ENCODE measurements at regions not wholly inside any gene's neighbourhood (a gene's known extent, or its start where the extent isn't known, plus 50 kb on each side); places are given as distances from the start of the nearest gene placed in this dataset.
"Not testable (repeated sequence)": the region's sequence is repeated elsewhere in the genome, so short reads cannot be mapped to it uniquely, and the experiment has no call there.

DNA sequence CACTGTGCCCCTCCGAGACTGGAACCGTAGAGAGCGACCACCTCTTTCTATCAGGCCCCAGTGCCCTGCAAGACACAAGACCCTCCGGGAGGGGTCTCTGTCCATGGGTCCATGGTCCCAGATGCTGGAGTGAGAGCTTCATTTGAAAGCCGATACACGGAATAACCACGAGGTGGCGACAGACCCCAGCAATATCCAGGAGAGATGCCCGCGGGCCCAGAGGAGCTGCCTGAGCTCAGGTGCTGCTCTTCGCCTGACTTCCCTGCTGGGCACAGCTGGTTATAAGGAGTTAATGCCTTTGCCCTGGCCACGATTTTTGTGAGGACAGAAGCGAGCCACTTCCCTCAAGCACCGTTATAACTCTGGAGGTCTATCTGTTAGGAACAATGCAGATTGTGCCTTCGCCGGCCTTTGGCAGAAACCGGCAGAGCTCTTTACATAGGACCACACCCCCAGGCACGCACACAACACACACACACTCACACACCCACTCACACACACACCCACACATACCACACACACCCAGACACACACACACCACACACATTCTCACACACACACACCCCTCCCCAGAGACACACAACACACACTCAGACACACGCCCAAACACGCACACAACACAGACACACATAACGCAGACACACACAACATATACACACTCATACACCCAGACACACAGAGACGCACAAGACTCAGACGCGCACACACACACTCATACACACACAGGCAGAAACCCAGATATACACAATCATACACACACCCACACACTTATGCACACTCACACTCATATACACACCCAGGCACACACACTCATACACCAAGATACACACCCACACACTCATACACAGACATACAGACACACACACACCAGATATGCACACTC is 436.4 kb downstream of the SOX9 start:
- DNase-seq (ENCODE audit: low read depth) = peak; percentile 10

GRCh38 chr17:72558971-72559476 is 438.2 kb downstream of the SOX9 start:
- DNase-seq (ENCODE audit: low read depth) = no peak

- DNase-seq (ENCODE audit: low read depth) = peak; percentile 20
Measured at GRCh38 chr17:72560303-72561247, 439.8 kb downstream of the SOX9 start.

- no peak for DNase-seq (ENCODE audit: low read depth)
Measured at GRCh38 chr17:72561266-72561665, 440.4 kb downstream of the SOX9 start.

DNA sequence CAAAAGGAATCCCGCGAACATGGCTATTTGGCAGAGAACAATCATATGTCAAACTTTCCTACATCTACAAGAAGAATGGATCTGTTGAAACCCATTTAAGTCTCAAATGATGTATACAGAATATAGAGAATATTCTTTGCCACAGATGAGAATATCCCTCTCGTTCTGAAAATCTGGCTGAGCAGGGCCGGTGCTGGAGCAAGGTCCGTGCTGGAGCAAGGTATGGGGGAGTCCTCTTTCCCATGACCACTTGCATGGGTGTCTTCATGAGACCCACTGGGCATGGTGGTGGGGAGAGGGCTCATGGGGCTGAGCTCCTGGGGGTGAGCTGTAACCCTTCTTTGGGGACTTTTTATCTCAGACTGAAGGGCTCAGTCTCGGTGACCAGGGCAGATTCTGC is 440.9 kb downstream of the SOX9 start:
- DNase-seq (ENCODE audit: low read depth) = no peak

DNA sequence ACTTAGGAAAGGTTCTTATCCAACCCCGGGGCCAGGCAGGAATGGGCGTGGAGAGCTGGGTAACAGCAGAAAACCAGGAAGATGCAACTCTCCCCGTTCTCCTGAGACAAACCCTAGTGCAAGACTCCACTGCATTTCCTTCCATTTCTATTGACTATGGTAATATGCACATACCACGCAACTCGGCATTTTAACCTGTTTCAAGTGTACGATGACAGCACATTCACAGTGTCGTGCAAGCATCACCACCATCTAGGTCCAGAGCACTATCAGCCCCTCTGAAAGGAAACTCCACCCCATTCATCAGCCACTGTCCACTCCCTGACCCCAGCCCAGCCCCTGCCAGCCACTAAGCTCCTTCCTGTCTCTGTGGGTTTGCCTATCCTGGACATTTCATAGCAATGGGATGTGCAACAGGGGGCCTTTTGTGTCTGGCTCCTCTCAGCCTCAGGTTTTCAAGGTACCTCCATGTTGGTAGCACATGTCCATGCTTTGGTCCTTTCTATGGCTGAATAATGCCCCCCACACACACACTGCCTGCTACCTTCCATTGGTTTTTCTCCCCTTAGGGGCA is 441.9 kb downstream of the SOX9 start:
- no peak for DNase-seq (ENCODE audit: low read depth)

DNA sequence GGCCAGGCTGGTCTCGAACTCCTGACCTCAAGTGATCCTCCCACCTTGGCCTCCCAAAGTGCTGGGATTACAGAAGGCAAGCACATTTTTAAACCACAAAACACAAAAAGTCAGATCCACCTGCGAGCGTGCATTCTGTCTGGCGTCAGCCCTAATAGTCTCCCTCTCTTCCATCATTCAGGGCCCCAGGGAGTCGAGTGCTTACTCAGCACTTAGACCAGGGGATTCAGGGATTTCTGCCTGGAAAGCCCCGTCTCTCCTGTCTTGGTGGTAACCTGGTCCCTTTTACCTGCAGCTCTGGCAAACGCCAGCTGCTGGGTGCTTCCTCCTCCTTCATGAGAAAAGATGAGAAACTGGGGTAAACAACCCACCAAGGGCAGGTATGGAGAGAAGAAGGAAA is 443.1 kb downstream of the SOX9 start:
- no peak for DNase-seq (ENCODE audit: low read depth)

DNA sequence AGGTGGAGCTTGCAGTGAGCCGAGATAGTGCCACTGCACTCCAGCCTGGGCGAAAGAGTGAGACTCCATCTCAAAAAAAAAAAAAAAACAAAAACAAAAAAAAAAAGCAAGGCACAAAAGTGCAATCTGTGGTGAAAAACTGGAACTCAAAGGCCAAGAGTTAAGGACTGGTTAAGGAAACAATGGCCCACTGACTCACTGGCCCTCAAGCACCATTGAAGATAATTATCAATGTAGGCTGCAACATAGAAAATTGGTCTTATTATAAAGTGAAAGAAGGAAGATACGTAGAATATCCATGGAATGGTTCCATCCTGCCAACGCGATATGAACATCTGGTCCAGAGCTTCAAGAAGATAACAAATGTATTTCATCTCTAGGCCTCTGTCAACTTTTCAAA is 444.2 kb downstream of the SOX9 start:
- no peak for DNase-seq (ENCODE audit: low read depth)

GRCh38 chr17:72565758-72566157 is 444.9 kb downstream of the SOX9 start:
- no peak for DNase-seq (ENCODE audit: low read depth)

- no peak for DNase-seq (ENCODE audit: low read depth)
Measured at GRCh38 chr17:72566671-72567484, 446.1 kb downstream of the SOX9 start.

DNA sequence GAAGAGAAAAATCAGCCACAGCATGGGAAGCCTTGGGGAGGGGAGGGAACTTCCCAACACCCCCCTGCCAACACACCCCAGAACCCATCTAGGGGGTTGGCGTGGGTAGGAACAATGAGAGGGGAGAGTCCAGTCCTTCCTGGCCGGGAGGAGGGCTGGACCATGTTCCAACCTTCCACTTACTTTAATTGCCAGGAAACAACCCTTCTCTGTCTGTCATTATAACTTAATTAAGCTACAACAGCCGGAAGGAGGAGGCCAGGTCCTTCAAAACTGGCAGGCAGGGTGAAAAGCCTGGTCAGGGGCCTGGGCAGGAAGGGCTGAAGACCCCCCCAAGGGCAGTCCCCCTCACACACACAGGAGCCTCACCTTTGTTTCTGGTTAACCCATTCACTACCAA is 447.0 kb downstream of the SOX9 start:
- no peak for DNase-seq (ENCODE audit: low read depth)

GRCh38 chr17:72569148-72569946 is 448.5 kb downstream of the SOX9 start:
- no peak for DNase-seq (ENCODE audit: low read depth)

- no peak for DNase-seq (ENCODE audit: low read depth)
Measured at GRCh38 chr17:72571813-72572396, 451.1 kb downstream of the SOX9 start.

- no peak for DNase-seq (ENCODE audit: low read depth)
Measured at GRCh38 chr17:72572604-72573491, 452.0 kb downstream of the SOX9 start.

DNA sequence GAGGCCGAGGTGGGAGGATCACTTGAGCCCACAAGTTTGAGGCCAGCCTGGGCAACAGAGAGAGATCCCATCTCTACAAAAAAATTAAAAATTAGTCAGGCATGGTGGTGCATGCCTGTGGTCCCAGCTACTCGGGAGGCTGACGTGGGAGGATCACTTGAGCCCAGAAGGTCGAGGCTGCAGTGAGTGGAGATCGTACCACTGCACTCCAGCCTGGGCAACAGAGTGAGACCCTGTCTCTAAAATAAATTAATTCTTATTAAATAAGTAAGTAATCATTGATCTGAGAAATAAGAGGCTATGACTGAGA is 452.6 kb downstream of the SOX9 start:
- DNase-seq (ENCODE audit: low read depth) = not testable (repeated sequence)

DNA sequence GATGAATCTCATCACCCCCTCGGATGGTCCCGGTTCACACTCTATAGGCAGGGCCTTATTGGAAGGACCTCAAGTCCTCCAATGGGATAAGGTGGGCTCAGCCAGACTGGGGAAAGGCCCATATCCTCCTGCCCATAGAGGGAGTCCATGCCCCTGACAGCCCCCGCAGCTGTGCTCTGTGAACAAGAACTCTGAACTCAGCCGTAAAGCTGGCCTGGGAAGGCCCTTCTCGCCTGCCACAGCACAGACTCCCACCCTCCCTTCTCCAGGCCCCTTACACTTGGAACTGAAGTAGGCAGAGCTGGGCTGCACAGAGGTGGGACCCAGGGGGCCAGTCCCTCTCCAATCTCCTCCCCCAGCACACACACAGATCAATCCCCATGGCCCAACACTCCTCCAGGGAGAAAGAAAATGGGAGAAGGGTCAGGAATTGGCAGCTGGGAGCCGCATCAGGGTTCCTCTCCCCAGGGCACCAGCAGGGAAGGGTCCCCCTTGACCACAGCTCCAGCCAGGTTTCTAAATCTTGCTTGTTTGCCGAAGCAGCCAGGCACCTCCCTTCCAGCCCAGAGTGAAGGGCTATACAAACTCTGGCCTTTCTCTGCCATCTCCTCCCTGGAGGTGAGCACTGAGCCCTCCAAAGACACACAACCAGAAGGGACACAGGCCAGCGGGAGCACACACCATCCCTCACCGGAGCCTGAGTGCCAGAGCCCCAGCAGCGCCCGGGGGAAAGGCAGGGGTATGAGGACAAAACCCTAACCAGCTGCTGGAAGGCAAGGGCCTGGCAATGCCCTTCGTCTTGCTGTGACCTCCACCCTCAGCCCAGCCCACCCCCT is 454.1 kb downstream of the SOX9 start:
- DNase-seq (ENCODE audit: low read depth) = no peak

GRCh38 chr17:72575542-72576233 is 454.9 kb downstream of the SOX9 start:
- DNase-seq (ENCODE audit: low read depth) = no peak

- DNase-seq (ENCODE audit: low read depth) = no peak
Measured at GRCh38 chr17:72576289-72576759, 455.5 kb downstream of the SOX9 start.

Data from fibroblast of the conjunctiva (primary cell).